Activated naive CD4-positive, alpha-beta T cell treated with anti-CD3 and anti-CD28 coated beads, Interleukin-2, amount 50 U/mL, for 16 hours (primary cell): ENCODE measurements at regions not wholly inside any gene's neighbourhood (a gene's known extent, or its start where the extent isn't known, plus 50 kb on each side); places are given as distances from the start of the nearest gene placed in this dataset.

Experiments used
- DNase-seq: peaks from one replicate; pipeline ENCODE4 v3.0.0-alpha.2; 2020

DNA sequence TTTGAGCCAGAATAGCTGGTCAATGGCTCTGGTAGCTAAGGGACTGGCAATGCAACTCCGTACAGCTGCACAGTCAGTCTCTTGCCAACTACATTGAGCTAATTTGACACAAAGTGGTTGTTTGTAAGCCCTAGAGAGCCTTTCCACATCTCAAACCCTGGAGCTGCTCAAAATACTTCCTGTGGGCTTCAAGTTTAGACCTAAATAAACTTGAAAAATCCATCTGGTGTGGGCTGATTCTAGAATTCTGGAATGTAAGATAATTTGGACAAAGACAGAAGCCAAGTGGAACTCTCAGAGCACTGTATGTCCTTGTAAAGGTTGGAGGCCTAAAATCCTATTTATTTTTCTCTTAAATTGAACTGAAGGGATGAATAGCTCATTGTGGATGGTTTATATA is 380.8 kb downstream of the SPRY1 start:
- DNase-seq = no peak

DNA sequence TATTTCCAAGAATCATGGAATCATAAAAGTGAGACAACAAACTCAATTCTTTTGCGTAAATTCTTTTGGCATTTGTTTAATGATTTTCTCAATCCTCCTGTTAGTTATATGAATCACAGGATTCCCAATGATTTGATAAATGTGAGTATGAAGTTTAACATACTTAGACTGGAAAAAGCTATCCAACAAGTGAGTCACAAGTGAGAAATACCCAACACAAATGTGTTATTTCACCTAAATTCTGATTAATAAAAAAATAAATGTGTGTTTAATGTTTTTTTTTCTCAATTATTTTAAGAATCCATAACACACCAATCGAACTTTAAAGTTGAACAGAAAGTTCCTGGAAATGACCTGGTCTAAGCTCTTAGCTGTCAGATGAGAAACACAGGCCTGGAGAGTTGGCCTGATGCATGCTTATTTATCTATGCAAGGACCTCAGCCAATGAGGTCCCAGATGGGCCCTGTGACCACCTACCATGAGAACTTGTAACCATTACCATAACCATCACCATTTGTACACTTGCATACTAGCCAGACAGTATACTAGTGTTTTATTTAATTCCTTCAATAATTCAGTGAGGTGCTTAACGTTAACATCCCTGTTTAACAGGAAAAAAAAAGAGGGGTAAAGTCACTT is 386.7 kb downstream of the SPRY1 start:
- no peak for DNase-seq

DNA sequence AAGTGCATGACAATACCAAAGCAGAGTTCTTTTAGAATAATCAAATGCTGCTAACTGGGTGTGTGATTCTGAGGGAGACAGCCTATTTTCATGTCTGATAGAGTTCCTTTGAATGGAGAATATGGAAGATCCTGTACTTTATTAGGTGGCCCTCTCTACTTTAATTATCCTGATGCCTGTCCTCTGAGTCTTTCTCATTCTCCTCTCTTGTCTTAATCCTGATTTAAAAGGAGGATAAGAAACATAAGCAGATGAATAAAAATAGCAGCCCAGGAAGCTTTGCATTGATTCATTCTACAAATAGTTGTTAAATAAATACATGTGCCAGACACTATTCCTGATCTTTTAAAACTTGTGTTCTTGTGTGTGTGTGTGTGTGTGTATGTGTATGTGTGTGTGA is 387.3 kb downstream of the SPRY1 start:
- DNase-seq = no peak

DNA sequence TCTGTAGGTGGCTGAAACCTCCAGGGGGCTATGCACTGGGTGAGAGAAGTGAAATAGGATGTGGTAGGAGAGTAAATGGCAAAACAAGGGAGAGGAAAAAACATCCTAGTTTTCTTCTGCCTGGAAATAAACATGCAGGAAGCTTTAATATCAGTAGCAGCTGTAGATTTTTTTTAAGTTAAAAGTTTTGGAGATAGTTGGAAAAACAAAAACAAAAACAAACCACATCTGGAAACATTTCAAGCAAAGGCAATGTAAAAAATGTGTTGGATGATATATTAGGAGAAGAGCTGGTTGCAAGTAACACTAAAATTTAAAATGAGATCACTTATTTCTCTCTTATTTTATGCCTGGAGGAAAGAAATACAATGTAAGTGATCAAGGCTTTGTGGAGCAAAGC is 388.0 kb downstream of the SPRY1 start:
- no peak for DNase-seq

DNA sequence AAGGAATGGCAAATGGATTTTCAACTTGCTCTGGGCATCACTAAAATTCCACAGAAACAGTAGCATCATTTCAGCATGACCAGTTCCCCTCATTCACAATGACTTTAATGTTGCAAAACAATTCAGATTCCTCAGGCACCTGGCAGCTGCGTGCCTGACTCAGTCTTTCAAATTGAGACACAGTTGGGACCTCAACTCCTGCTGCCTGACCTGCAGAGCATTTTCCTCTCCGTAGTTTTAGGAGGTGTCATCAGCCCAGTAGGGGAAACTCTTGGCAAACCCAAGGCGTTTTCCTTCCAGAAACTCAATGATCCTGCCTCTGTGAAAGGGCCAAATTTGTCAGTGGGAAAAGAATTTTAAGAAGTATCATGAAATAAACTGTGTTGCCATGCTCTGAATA is 388.9 kb downstream of the SPRY1 start:
- no peak for DNase-seq

DNA sequence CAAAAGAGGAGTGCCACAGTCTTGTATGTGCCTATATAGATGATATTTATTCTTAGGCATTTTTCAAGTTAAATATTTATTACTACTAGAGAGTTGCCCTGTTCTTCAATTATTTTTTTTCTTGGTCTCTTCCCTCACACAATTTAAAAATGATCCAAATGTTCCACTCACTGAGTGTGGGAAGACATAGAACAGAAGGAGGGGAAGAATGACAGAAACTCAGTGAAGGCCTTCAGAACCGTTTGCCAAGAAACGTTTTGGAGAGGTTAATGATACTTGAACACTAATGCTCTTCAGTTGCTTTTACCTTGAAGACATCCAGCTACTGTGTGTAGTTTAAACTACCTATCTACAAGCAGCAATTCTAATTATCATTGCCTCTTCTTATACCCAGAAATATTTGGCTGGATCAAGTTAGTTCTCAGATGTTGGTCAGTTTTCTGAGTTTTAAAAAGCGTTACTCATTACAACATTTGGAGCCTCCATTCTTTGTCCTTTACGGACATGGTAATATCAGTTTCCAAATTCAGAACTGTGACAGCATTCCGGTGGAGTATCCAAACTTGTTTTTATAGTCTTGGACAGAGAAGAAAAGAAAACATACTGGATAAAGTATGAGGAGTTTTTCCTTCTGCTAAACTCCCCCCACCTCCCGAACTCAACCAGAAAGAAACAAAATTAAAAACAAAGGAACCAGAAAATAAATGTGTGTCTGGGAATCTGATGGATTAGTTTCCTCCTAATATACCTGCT is 389.7 kb downstream of the SPRY1 start:
- DNase-seq = no peak

DNA sequence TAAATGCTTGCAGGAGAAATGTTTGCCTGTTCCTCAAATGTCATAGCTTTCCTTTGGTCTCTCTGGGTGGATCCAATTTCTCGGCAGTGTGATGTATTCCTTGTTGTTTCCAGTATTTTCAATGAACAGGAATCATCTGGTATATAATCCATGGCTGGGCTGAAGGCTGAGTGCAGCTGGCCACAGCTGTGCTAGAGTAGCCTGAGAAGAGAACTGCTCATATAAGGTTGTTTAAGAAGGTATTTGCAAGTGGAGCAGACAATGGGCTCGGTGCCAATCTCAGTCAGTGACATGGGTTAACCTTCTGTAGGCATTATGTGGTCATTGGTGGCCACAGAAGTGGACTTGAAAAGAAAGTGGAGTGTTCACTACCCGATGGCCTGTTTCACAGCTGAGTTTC is 390.3 kb downstream of the SPRY1 start:
- no peak for DNase-seq

DNA sequence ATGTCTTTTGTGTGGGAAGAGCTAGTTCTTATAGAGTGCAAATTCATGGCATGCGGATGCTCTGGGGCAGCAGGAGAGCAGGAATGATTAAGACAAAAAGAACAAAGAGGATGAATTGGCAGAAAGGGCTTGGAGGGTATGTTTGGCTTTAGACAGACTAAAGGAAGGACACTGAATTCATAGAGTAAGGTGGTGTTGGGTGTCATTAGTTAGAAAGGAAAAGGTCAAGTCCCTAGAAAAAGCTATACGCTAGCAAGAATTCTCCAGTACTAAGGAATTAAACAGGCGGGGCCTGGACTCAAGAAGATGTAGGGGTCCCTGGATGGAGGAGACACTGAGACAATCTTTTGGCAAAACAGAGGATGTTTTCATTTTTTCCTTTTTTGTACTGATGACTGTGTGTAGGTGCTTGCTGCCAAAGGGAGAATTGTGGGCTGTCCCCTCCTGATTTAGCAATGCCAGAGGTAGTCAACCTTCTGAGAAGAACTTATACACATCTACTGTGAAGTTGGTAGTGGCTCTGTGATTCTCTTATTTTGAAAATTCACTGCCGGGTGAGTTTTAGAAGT is 391.0 kb downstream of the SPRY1 start:
- DNase-seq = no peak

DNA sequence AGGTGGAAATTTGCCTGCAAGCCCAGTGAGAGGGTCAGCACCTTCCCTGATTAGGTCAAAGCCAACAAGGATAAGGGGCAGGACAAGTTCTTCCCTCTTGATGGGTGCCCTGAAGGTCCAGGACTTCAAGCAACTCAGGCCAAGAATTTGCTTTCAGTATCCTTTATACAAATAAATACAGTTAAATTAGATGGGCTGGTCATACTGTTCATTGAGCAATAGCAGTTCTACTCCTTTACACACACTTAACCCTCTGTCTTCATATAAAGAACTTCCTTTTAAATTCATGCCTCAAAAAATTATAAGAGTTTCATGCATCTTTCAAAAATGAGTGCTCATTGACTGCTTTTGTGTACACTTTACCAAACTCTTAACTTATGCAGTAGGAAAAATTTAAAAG is 392.0 kb downstream of the SPRY1 start:
- no peak for DNase-seq

DNA sequence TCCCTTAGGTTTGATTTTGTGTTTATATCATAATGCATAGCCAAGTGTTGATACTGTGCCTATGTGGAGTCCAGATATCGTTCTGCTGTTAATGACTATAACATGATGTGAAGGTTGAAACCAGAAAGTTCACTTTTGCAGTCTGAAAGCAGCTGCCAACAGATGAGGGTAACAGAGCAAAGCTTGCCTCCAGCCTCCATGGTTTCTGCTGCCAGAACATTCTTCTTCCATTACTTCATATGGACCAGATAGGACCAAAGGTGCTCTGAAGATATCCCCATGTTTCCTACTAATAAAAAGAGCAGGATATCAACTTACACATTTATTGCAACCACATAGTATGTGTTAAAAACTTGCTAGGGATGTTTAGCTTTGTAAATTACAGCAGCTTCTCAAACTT is 394.1 kb downstream of the SPRY1 start:
- DNase-seq = no peak

DNA sequence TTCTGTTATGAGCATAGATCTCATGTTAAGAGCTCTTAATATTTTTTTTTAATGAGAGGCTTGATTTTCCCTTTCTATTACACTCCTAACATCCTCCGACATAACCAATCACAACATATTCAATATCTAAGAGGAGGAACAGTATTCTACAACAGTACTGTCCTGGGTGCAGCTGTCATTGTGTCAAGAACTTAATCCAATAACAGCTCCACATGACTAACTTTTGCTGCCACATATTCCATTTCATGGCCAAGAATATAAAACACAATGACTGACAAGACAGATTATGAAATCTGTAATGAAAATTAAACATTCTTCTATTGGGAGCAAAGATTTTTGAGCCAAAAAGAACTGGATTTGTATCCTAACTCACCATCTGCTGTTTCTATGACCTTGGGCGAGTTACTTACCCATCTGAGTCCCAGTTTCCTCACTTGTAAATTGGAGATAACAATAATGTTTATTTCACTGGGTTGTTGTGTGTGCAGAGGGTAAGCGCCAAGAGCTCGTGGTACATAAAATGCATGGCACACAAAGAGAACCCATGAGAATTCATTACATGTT is 405.6 kb downstream of the SPRY1 start:
- DNase-seq = no peak

DNA sequence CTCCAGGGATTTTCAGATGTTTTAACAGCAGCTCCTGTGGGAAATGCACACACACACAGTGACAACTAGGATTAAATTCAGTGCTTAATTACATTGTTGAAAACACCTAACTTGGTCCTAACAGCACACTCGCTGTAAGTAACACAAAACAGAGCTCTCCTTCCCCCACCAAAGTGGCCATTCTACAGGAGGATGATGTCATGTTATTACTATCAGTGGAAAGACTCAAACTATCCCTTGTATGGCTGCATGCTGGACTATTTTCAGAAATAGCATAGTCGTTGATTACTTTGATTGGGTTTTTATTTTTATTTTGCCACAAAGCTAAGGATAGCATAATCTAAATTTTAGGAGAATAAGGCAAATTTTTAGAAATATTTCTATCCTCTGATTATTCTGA is 406.3 kb downstream of the SPRY1 start:
- no peak for DNase-seq

DNA sequence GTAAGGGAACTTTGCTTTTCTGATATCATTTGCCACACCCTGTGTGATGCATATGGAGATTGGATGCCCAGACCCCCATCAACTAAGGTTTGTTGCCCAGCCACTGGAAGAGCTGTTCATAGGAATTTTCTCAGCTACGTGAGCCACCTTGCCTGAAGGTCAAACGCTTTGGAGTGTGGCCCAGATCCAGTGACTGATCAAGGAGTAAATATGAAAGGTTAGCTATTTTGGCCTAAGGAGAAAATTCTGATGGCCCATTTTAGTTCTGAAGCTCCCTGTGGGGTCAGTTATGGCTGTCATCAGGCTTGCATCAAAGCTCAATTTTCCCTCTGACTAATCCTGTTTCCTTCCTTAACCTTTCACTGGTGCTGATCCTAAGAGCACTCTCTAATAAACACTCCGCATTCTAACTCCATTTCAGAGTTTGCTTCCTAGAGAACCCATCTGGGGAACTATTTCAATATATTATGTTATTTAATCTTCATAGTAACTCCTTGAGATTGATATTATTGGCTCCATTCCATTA is 407.7 kb downstream of the SPRY1 start:
- no peak for DNase-seq

DNA sequence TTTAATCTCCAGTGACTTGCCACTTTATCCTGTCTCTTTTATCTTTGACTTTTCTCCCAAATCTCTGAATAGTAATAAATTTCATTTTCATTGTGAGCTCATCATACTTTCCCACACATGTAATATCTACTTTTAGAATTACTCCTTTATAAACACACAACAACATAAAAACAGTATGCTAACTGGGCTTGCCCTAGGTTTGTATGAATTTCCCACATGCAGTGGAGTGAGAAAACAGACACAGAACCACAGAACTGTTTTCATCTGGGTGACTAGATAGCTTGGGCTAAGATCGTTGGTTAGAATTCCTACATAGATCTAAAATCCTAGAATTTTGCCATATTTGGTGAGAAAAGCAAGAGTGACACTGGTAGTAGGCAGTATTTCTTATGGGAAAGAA is 409.5 kb downstream of the SPRY1 start:
- no peak for DNase-seq

DNA sequence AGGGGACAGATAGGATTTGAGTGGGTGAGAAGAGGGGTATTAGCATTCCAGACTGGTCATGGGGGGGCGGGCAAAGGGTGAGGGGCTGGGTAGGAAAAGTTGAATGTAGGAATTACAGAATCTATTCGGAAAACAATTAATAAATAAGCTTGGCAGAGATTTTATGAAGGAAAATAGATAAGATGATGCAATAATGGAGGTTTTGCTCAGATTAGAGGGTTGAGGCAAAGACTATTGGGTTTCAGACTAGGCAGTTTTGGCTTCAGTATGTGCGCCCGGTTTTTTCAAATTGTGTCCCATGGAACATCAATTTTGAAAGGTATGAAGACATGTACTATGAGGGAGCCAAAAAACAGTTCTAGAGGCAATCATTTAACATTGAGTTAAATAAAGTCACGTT is 410.6 kb downstream of the SPRY1 start:
- no peak for DNase-seq

DNA sequence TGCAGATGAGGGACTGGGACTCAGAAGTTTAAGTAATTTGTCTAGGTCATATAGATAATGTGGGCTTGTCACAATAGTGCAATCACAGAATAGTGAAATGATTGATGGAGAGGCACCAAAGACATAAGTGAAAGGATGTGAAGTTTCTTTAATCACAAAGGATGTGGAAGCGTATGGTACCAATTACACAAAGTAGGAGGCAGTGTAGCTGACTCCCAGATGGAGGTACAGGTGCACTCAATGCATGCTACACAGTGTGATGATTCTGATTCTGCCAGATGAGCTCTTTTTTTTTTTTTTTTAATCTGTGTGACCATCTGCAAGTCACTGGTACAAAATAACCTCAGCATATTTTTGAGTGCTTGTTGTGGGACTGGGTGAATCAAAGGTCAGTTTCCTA is 411.3 kb downstream of the SPRY1 start:
- no peak for DNase-seq

DNA sequence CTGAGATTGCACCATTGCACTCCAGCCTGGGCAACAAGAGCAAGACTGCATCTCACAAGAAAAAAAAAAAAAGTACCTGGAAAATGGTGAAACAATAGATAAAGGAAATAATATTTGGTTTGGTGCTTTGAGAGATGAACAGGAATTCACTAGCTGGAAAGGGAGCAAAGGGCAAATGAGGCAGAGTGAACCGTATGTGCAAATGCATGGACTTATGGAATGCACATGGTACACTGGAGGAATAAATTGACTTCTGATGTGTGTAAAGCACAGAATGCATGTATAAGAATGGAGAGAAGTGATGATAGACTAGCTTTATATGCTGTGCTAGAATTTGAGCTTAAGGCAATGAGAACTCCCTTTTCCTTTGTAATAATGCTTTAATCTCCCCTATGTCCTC is 413.3 kb downstream of the SPRY1 start:
- DNase-seq = no peak

DNA sequence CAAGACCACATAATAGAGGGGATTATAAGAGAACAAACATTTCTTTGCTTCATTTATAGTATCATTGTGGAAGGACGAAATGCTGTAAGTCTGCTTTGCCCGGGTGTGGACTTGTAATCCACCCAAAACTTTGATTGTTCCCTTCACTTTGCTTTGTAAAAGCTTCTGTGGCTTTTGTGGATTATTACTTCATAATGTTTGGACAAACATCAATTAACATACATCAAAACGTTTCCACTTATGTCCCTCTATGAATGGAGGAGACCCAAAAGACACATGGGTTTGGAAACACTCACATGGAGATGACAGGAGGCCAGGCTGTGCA is 415.4 kb downstream of the SPRY1 start:
- DNase-seq = no peak

DNA sequence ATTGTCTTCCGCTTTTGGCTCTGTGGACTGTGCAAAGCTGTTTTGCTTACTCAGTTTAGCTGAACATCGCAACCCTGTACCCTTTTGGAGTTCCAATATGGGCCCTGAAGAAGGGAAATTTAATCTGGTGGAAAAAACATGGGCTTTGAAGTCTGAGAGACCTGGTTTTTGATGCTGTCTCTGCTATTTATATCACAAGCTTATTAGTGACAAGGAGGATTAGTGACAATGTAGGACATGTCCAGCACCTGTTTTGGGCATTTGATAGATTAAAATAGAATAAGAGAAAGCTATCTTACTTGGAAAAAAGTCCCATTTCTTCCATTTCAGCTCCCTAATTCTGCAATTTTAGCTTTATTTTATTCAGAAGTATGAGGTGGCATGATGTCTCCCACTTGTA is 417.3 kb downstream of the SPRY1 start:
- no peak for DNase-seq

DNA sequence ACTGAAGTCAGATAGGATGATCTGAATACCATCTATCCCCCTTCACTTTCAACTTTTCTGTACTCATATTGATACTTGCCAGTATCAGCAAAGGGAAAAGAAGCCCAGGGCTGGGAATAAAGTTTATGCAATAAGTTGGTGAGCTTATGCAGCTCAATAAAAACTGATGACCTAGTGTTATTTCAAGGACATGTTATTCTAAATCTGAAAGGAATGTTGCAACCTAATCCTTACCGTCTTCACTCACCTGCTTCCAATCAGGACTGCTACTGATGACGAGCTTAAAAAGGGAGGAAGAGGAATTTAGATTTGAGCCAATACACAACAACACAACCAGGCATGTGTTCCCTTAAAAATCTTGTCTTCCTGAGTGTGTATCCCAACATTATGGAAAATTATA is 419.9 kb downstream of the SPRY1 start:
- no peak for DNase-seq

DNA sequence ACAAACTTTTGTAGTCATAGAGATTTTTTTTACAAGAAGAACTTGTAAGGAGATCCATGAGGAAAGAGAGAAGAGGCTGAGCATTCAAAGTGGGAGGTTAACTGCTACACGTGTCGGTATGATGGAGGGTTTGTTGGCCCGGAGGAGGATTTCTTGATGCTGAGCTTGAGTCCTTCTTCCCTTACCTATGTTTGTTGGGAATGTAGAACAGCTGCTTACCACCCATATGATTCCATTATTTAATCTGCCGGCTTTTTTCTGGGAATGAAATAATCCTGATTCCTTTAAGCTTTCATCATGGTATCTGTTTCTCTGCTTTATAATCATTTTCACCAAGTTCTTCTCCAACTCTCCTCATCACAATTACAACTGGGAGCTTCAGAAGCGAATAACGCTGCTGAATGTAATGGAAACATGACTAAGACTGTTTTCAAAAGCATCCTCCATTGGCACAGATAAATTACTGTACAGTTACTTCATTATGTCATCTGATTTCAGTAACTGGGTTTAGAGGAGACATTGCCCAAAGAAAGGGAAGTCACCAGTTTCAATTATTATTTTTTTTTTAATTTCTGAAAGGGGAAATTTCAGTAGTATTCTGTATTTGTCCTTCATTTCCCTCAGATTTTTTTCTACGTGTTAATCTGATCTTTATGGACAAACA is 420.6 kb downstream of the SPRY1 start:
- DNase-seq = no peak

DNA sequence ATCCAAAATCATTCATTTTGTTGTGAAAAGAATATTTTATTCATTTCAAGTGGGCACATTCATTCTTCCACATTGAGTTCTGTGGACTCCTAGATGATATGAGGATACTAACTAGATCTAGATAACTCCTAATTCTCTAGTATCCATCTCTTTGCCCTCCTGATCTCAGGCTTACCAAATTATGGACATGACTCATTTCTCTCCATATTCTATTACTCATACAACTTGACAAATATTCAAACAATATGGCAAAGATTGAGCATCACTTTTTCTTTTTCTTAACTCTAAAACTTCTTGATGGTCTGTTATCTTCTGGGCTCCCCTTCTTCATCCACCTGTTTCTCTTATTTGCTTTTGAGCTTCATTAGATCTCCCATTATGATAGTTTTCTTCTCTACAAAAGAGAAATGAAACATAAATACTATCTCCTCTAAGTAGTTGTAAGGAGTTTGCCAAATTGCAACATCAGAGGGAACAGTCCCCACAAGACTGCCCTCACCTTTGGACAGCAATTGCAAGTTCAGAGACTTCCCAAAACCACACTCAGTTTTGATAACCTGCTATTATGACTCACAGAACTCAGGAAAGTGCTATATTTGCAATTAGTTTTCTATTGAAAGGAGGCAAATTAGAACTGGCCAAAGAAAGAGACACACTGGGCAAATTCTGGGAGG is 422.9 kb downstream of the SPRY1 start:
- DNase-seq = no peak

DNA sequence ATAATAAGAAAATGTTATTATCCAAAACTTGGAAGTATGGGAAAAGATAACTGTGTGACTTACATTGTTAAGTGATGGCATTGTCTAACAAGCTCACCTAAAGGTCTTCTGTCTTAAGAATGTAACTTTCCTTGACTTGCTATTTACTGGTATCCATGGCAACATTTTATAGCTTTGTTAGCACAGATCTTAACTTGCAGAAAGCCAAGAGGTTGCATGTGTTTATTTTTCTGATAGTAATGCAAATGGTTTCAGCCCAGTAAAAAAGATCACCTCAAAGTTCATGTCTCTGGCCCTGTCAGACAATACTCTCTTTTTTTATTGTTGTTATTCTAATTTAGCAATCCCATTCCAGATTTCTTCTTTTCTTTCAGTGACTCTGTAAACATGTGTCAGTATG is 425.3 kb downstream of the SPRY1 start:
- DNase-seq = no peak
